ENCODE measurements at regions not wholly inside any gene's neighbourhood (a gene's known extent, or its start where the extent isn't known, plus 50 kb on each side); places are given as distances from the start of the nearest gene placed in this dataset.
"Not testable (repeated sequence)": the region's sequence is repeated elsewhere in the genome, so short reads cannot be mapped to it uniquely, and the experiment has no call there.

GRCh38 chr3:139113231-139113992 lies 68.7 kb upstream of the PRR23C start:
- no peak overlapping the region for H3K4me3 ChIP-seq (ENCODE audit: low read depth, low read length)
- TF ChIP-seq CTCF (IDR thresholded peaks at IDR 0.05; ENCODE audit: insufficient read depth, low read length, missing control alignments), result no peak
- ChIA-PET CTCF (interaction anchor here (0.5 to 7.9 kb wide), 19 partner anchors 8 to 241 kb away, joined by 3 to 216 read pairs (median 8); no protein-coding TSS in a partner anchor), POLR2A (no interaction called here)
- no peak for DNase-seq (ENCODE audit: low read depth, low spot score)

GRCh38 chr3:139113993-139114375 lies 69.3 kb upstream of the PRR23C start:
- no peak for DNase-seq (ENCODE audit: low read depth, low spot score)
- H3K4me3 ChIP-seq (ENCODE audit: low read depth, low read length), result no peak overlapping the region
- no peak for TF ChIP-seq CTCF (IDR thresholded peaks at IDR 0.05; ENCODE audit: insufficient read depth, low read length, missing control alignments)
- ChIA-PET CTCF (interaction anchor here (0.9 to 7.9 kb wide), 6 partner anchors 7 to 232 kb away, joined by 3 to 216 read pairs (median 34); no protein-coding TSS in a partner anchor), POLR2A (no interaction called here)

GRCh38 chr3:139116631-139117030 lies 71.9 kb upstream of the PRR23C start:
- POLR2A ChIA-PET; H3K4me3 ChIP-seq (ENCODE audit: low read depth, low read length); DNase-seq (ENCODE audit: low read depth, low spot score): not testable (repeated sequence)
- CTCF ChIA-PET, result interaction anchor here (1.2 kb wide), 1 partner anchor 214 kb away, joined by 3 read pairs; no protein-coding TSS in a partner anchor

- CTCF ChIA-PET, result interaction anchor here (0.6 to 1.2 kb wide), 2 partner anchors 213 to 536 kb away, joined by 3 to 4 read pairs; no protein-coding TSS in a partner anchor
- POLR2A ChIA-PET, result no interaction called here
- no peak for DNase-seq (ENCODE audit: low read depth, low spot score)
- TF ChIP-seq CTCF (IDR thresholded peaks at IDR 0.05; ENCODE audit: insufficient read depth, low read length, missing control alignments), result no peak
- no peak overlapping the region for H3K4me3 ChIP-seq (ENCODE audit: low read depth, low read length)
Measured at GRCh38 chr3:139117136-139117675, 72.5 kb upstream of the PRR23C start.

GRCh38 chr3:139117883-139118760 lies 73.4 kb upstream of the PRR23C start:
- ChIA-PET POLR2A (no interaction called here), CTCF (interaction anchor here (0.6 to 1.2 kb wide), 3 partner anchors 211 to 536 kb away, joined by 3 to 4 read pairs (median 3); no protein-coding TSS in a partner anchor)
- TF ChIP-seq CTCF (IDR thresholded peaks at IDR 0.05; ENCODE audit: insufficient read depth, low read length, missing control alignments), result no peak
- DNase-seq (ENCODE audit: low read depth, low spot score), result no peak
- H3K4me3 ChIP-seq (ENCODE audit: low read depth, low read length), result no peak overlapping the region

GRCh38 chr3:139118835-139119234 lies 74.1 kb upstream of the PRR23C start:
- no peak for TF ChIP-seq CTCF (IDR thresholded peaks at IDR 0.05; ENCODE audit: insufficient read depth, low read length, missing control alignments)
- ChIA-PET POLR2A (no interaction called here), CTCF (interaction anchor here (0.8 to 4.4 kb wide), 3 partner anchors 8 to 210 kb away, joined by 3 to 42 read pairs (median 3); no protein-coding TSS in a partner anchor)
- H3K4me3 ChIP-seq (ENCODE audit: low read depth, low read length), result no peak overlapping the region
- no peak for DNase-seq (ENCODE audit: low read depth, low spot score)
